ENCODE measurements at regions not wholly inside any gene's neighbourhood (a gene's known extent, or its start where the extent isn't known, plus 50 kb on each side); places are given as distances from the start of the nearest gene placed in this dataset.

DNA sequence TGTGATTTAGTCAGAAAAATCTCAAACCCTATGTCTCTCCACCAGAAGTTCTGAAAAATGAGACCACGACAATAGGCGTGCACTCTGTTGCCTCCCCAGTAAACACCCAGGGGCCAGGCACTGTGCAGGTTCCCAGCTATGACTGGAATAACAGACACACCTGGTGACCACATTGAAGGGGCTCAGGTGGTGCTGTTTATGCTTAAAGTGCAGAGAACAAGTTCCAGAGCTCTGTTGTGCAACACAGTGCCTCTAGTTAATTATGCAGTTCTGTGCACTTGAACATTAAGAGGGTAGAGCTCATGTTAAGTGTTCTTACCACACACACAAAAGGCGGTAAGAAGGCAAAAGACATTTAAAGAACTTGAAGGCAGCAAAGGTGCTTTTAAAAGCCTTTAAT is 52.6 kb upstream of the AFF3 start:
- H3K4me1 ChIP-seq, result peaks cover 4 to 13% of the 10 kb centered on the region in 2 donors
- no peaks in the 10 kb centered on the region for H3K36me3 ChIP-seq
- H3K27me3 ChIP-seq, result no peaks in the 10 kb centered on the region
- H3K4me3 ChIP-seq, result no peak overlapping the region
- intact Hi-C loops (cut with DNase I; ENCODE audit: low total_unique reads), result no loop called here
- no peaks in the 10 kb centered on the region for H3K9me3 ChIP-seq
- no peak overlapping the region for H3K27ac ChIP-seq
- TF ChIP-seq, protein P1, sequence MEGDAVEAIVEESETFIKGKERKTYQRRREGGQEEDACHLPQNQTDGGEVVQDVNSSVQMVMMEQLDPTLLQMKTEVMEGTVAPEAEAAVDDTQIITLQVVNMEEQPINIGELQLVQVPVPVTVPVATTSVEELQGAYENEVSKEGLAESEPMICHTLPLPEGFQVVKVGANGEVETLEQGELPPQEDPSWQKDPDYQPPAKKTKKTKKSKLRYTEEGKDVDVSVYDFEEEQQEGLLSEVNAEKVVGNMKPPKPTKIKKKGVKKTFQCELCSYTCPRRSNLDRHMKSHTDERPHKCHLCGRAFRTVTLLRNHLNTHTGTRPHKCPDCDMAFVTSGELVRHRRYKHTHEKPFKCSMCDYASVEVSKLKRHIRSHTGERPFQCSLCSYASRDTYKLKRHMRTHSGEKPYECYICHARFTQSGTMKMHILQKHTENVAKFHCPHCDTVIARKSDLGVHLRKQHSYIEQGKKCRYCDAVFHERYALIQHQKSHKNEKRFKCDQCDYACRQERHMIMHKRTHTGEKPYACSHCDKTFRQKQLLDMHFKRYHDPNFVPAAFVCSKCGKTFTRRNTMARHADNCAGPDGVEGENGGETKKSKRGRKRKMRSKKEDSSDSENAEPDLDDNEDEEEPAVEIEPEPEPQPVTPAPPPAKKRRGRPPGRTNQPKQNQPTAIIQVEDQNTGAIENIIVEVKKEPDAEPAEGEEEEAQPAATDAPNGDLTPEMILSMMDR (IDR thresholded peaks at IDR 0.05), result no peak
- TF ChIP-seq POLR2AphosphoS5 (IDR thresholded peaks at IDR 0.05) (no peak), POLR2A (IDR thresholded peaks at IDR 0.05) (no peak)
- DNase-seq (ENCODE audit: low spot score in 2 of 2), result no peak

DNA sequence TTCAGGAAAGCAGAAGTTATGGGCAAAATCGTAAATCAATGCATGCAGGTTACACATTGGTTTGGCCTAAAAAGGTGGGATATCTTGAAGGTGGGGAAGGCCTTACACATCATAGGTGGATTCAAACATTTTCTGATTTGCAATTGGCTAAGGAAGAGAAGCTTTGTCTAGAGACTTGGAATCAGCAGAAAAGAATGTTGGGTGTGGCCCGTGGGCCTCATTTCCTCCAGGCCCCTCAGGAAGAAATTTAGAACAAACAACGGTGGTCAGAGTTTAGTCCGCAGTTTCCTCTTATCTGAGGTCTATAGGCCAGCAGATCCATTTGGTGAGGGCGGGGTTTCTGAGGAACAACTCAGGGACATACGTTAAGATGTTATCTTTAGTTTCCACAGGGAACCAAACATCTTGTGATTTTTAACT is 50.9 kb upstream of the AFF3 start:
- no peak for DNase-seq (ENCODE audit: low spot score in 2 of 2)
- H3K27me3 ChIP-seq, result no peaks in the 10 kb centered on the region
- H3K27ac ChIP-seq, result peak overlapping the region in 1 of 2 donors; percentile 32
- TF ChIP-seq, protein P1 (IDR thresholded peaks at IDR 0.05), result no peak
- no peaks in the 10 kb centered on the region for H3K36me3 ChIP-seq
- peaks cover 4 to 13% of the 10 kb centered on the region in 2 donors for H3K4me1 ChIP-seq
- H3K9me3 ChIP-seq, result no peaks in the 10 kb centered on the region
- H3K4me3 ChIP-seq, result no peak overlapping the region
- intact Hi-C loops (cut with DNase I; ENCODE audit: low total_unique reads), result no loop called here

DNA sequence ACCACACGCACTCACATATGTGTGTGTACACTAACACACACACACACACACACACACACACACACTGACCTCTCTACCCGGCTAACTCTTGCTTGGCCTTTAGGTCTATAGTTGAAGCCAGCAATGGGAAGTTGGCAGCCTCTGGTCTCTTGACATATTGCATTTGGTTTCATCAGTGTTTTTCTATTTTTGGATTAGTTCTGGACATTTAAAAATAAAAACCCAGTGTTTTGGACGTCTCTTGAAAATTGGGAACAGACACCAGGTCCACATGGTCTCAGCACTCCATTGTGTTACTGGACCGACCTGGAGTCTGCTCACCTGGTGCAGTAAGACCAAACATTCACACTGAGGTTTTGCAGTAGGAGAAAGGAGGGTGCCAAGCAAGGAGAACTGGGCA is 50.4 kb upstream of the AFF3 start:
- no peaks in the 10 kb centered on the region for H3K36me3 ChIP-seq
- no peak for DNase-seq (ENCODE audit: low spot score in 2 of 2)
- peaks cover 1 to 9% of the 10 kb centered on the region in 2 donors for H3K4me1 ChIP-seq
- TF ChIP-seq, protein P1 (IDR thresholded peaks at IDR 0.05), result no peak
- TF ChIP-seq POLR2AphosphoS5 (IDR thresholded peaks at IDR 0.05), result no peak
- TF ChIP-seq POLR2A (IDR thresholded peaks at IDR 0.05), result no peak
- intact Hi-C loops (cut with DNase I; ENCODE audit: low total_unique reads), result no loop called here
- H3K9me3 ChIP-seq, result no peaks in the 10 kb centered on the region
- no peak overlapping the region for H3K4me3 ChIP-seq
- H3K27ac ChIP-seq, result peak overlapping the region in 1 of 2 donors; percentile 32
- no peaks in the 10 kb centered on the region for H3K27me3 ChIP-seq

GRCh38 chr2:100192300-100192699 is 49.9 kb upstream of the AFF3 start:
- Histone ChIP-seq H3K4me3 (no peak overlapping the region), H3K27me3 (no peaks in the 10 kb centered on the region), H3K9me3 (no peaks in the 10 kb centered on the region), H3K4me1 (peaks cover 0 to 4% of the 10 kb centered on the region in 2 donors), H3K27ac (no peak overlapping the region), H3K36me3 (no peaks in the 10 kb centered on the region)
- DNase-seq (ENCODE audit: low spot score in 2 of 2), result no peak
- TF ChIP-seq POLR2A (IDR thresholded peaks at IDR 0.05) (no peak), POLR2AphosphoS5 (IDR thresholded peaks at IDR 0.05) (no peak)
- TF ChIP-seq, protein P1 (IDR thresholded peaks at IDR 0.05), result no peak
- intact Hi-C loops (cut with DNase I; ENCODE audit: low total_unique reads), result no loop called here

All from breast epithelium (tissue), 4 donors.